CD4-positive, alpha-beta T cell treated with Interleukin-4 for 1 hour (primary cell): ENCODE measurements at regions not wholly inside any gene's neighbourhood (a gene's known extent, or its start where the extent isn't known, plus 50 kb on each side); places are given as distances from the start of the nearest gene placed in this dataset.

Experiments
- DNase-seq, 2 donors: peaks; one replicate each; pipeline ENCODE4 v3.0.0-alpha.2; 2020 to 2022

GRCh38 chr10:43802988-43803696 lies 154.5 kb upstream of the ZNF32 start:
- no peak for DNase-seq

- DNase-seq: no peak
These were observed 152.9 kb upstream of the ZNF32 start for GRCh38 chr10:43801626-43802025.

GRCh38 chr10:43801140-43801539 lies 152.5 kb upstream of the ZNF32 start:
- no peak for DNase-seq

GRCh38 chr10:43796781-43797180 lies 148.1 kb upstream of the ZNF32 start:
- DNase-seq: no peak

GRCh38 chr10:43795639-43796038 lies 147.0 kb upstream of the ZNF32 start:
- DNase-seq: no peak

- no peak for DNase-seq
These were observed 146.4 kb upstream of the ZNF32 start for GRCh38 chr10:43795093-43795492.

- DNase-seq: no peak
These were observed 145.6 kb upstream of the ZNF32 start for GRCh38 chr10:43794181-43794815.

- no peak for DNase-seq
These were observed 145.0 kb upstream of the ZNF32 start for GRCh38 chr10:43793704-43794103.

- DNase-seq: no peak
These were observed 141.5 kb upstream of the ZNF32 start for GRCh38 chr10:43790147-43790546.

GRCh38 chr10:43785252-43785651 lies 136.6 kb upstream of the ZNF32 start:
- DNase-seq: no peak

GRCh38 chr10:43782814-43783213 lies 134.1 kb upstream of the ZNF32 start:
- DNase-seq: no peak

GRCh38 chr10:43781480-43782361 lies 133.0 kb upstream of the ZNF32 start:
- peak in 1 of 2 donors; percentile 7 for DNase-seq

- no peak for DNase-seq
These were observed 129.9 kb upstream of the ZNF32 start for GRCh38 chr10:43778571-43778970.

GRCh38 chr10:43775384-43775783 lies 126.7 kb upstream of the ZNF32 start:
- DNase-seq: no peak

- no peak for DNase-seq
These were observed 125.6 kb upstream of the ZNF32 start for GRCh38 chr10:43774234-43774769.

- no peak for DNase-seq
These were observed 125.1 kb upstream of the ZNF32 start for GRCh38 chr10:43773736-43774135.

GRCh38 chr10:43772171-43772570 lies 123.5 kb upstream of the ZNF32 start:
- DNase-seq: no peak

GRCh38 chr10:43771675-43772074 lies 123.0 kb upstream of the ZNF32 start:
- DNase-seq: no peak

- no peak for DNase-seq
These were observed 116.8 kb upstream of the ZNF32 start for GRCh38 chr10:43765516-43765915.

- DNase-seq: no peak
These were observed 115.2 kb upstream of the ZNF32 start for GRCh38 chr10:43763846-43764245.

GRCh38 chr10:43760514-43760913 lies 111.8 kb upstream of the ZNF32 start:
- DNase-seq: no peak

GRCh38 chr10:43759216-43759615 lies 110.5 kb upstream of the ZNF32 start:
- DNase-seq: no peak

GRCh38 chr10:43756341-43756740 lies 107.7 kb upstream of the ZNF32 start:
- no peak for DNase-seq
